ENCODE measurements at regions not wholly inside any gene's neighbourhood (a gene's known extent, or its start where the extent isn't known, plus 50 kb on each side); places are given as distances from the start of the nearest gene placed in this dataset.

- H3K4me3 ChIP-seq (ENCODE audit: control insufficient read depth, low read depth, low read length): no peak overlapping the region
- no peak for TF ChIP-seq CTCF (IDR thresholded peaks at IDR 0.05; ENCODE audit: control insufficient read depth, insufficient read depth, low read depth, low read length, missing control alignments)
- DNase-seq (ENCODE audit: low read depth): no peak
These were observed 66.6 kb upstream of the SNTG2 start for GRCh38 chr2:883803-884748.

- no peak for DNase-seq (ENCODE audit: low read depth)
- no peak overlapping the region for H3K4me3 ChIP-seq (ENCODE audit: control insufficient read depth, low read depth, low read length)
- TF ChIP-seq CTCF (IDR thresholded peaks at IDR 0.05; ENCODE audit: control insufficient read depth, insufficient read depth, low read depth, low read length, missing control alignments): no peak
These were observed 67.3 kb upstream of the SNTG2 start for GRCh38 chr2:883260-883802.

- TF ChIP-seq CTCF (IDR thresholded peaks at IDR 0.05; ENCODE audit: control insufficient read depth, insufficient read depth, low read depth, low read length, missing control alignments): no peak
- no peak overlapping the region for H3K4me3 ChIP-seq (ENCODE audit: control insufficient read depth, low read depth, low read length)
- no peak for DNase-seq (ENCODE audit: low read depth)
These were observed 69.3 kb upstream of the SNTG2 start for GRCh38 chr2:881204-881918.

- TF ChIP-seq CTCF (IDR thresholded peaks at IDR 0.05; ENCODE audit: control insufficient read depth, insufficient read depth, low read depth, low read length, missing control alignments): no peak
- no peak overlapping the region for H3K4me3 ChIP-seq (ENCODE audit: control insufficient read depth, low read depth, low read length)
- no peak for DNase-seq (ENCODE audit: low read depth)
These were observed 70.3 kb upstream of the SNTG2 start for GRCh38 chr2:880201-880970.

GRCh38 chr2:879540-879939 is 71.1 kb upstream of the SNTG2 start:
- H3K4me3 ChIP-seq (ENCODE audit: control insufficient read depth, low read depth, low read length): no peak overlapping the region
- TF ChIP-seq CTCF (IDR thresholded peaks at IDR 0.05; ENCODE audit: control insufficient read depth, insufficient read depth, low read depth, low read length, missing control alignments): no peak
- DNase-seq (ENCODE audit: low read depth): no peak

Measured in AG09309 (cell line).